Endothelial cell of umbilical vein (primary cell): ENCODE measurements at regions not wholly inside any gene's neighbourhood (a gene's known extent, or its start where the extent isn't known, plus 50 kb on each side); places are given as distances from the start of the nearest gene placed in this dataset.

Experiments
- FOS ChIP-seq: IDR thresholded peaks from 2 replicates; pipeline ENCODE4 v1.6.1; 2011; ENCODE audit warnings: mild to moderate bottlenecking, low read length, moderate library complexity, borderline replicate concordance; ENCODE audit not compliant: insufficient read depth
- MYC ChIP-seq: IDR thresholded peaks from one replicate; pipeline ENCODE4 v1.6.1; 2011; ENCODE audit warnings: mild to moderate bottlenecking, low read depth, low read length
- POLR2A ChIP-seq: IDR thresholded peaks from 2 replicates; pipeline ENCODE4 v1.6.1; 2012; ENCODE audit warnings: low read depth, mild to moderate bottlenecking, control low read depth, low read length
- POLR2AphosphoS5 ChIP-seq: IDR thresholded peaks from 2 replicates; pipeline ENCODE4 v1.6.1; 2012; ENCODE audit warnings: low read depth, mild to moderate bottlenecking, control low read depth, low read length, moderate library complexity; ENCODE audit not compliant: insufficient read depth
- TF ChIP-seq, protein P1 (sequence below), 2 donors: IDR thresholded peaks; 1 replicate in 1 of 2; 2 replicates in 1 of 2; pipeline ENCODE4 v1.5.1; 2011; ENCODE audit warnings: low read length in 2 of 2, mild to moderate bottlenecking in 2 of 2, moderate library complexity in 2 of 2, control low read depth in 1 of 2, inconsistent platforms in 1 of 2, low read depth in 1 of 2; ENCODE audit not compliant: insufficient read depth in 1 of 2; ENCODE audit errors: extremely low read depth in 1 of 2
- TF ChIP-seq, protein P2 (sequence below): IDR thresholded peaks from 2 replicates; pipeline ENCODE4 v1.6.1; 2011; ENCODE audit not compliant: insufficient read depth, insufficient read length

DNA sequence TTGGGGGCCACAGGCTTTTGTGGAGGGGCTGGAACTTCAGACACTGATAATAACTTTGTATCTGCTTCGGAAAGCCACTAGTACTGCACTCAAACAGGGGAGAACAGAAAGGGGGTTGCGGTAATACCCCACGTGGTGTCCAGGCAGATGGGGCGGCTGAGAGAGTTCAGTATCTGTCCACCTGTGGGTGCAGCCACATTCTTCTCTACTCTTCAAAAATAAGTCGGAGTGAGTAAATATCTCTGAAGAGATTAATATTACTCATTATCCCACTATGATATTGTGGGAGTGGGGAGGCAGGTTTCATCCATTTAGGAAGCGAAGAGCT, 102.1 kb upstream of the SSBP2 start:
- TF ChIP-seq, protein P1, sequence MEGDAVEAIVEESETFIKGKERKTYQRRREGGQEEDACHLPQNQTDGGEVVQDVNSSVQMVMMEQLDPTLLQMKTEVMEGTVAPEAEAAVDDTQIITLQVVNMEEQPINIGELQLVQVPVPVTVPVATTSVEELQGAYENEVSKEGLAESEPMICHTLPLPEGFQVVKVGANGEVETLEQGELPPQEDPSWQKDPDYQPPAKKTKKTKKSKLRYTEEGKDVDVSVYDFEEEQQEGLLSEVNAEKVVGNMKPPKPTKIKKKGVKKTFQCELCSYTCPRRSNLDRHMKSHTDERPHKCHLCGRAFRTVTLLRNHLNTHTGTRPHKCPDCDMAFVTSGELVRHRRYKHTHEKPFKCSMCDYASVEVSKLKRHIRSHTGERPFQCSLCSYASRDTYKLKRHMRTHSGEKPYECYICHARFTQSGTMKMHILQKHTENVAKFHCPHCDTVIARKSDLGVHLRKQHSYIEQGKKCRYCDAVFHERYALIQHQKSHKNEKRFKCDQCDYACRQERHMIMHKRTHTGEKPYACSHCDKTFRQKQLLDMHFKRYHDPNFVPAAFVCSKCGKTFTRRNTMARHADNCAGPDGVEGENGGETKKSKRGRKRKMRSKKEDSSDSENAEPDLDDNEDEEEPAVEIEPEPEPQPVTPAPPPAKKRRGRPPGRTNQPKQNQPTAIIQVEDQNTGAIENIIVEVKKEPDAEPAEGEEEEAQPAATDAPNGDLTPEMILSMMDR (IDR thresholded peaks at IDR 0.05; ENCODE audit: extremely low read depth in 1 of 2, insufficient read depth in 1 of 2, low read depth in 1 of 2, low read length in 2 of 2): no peak
- TF ChIP-seq POLR2AphosphoS5 (no peak), MYC (no peak), FOS (no peak), POLR2A (no peak)
- TF ChIP-seq, protein P2, sequence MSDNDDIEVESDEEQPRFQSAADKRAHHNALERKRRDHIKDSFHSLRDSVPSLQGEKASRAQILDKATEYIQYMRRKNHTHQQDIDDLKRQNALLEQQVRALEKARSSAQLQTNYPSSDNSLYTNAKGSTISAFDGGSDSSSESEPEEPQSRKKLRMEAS: no peak
